ENCODE measurements at regions not wholly inside any gene's neighbourhood (a gene's known extent, or its start where the extent isn't known, plus 50 kb on each side); places are given as distances from the start of the nearest gene placed in this dataset.

DNA sequence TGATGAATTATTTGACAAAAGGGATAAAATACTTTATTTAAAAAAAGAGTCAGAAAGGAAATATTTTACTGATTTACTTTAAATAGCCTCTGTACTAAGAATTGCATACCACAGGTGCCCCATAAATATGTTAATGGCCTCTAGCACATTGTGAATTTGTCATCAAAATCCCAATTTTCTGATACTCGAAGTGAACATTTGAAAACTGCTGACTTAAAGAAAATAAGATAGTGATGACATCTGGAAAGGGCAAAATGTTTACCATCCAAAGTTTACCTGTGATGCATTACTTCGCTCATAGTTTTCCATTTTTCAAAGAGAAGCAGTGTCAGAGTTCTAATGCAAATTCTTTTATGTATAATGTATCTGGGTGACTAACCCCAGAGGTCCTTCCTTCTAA, 455.4 kb downstream of the KLF5 start:
- TF ChIP-seq EGR1 (IDR thresholded peaks at IDR 0.05; ENCODE audit: low read depth) = no peak
- TF ChIP-seq POLR2A (IDR thresholded peaks at IDR 0.05; ENCODE audit: borderline replicate concordance, extremely low read depth, insufficient read depth, insufficient read length) = no peak
- TF ChIP-seq, protein P1, sequence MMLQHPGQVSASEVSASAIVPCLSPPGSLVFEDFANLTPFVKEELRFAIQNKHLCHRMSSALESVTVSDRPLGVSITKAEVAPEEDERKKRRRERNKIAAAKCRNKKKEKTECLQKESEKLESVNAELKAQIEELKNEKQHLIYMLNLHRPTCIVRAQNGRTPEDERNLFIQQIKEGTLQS (IDR thresholded peaks at IDR 0.05) = no peak
- TF ChIP-seq, protein P2, sequence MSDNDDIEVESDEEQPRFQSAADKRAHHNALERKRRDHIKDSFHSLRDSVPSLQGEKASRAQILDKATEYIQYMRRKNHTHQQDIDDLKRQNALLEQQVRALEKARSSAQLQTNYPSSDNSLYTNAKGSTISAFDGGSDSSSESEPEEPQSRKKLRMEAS (IDR thresholded peaks at IDR 0.05) = no peak
- TF ChIP-seq, protein P3, sequence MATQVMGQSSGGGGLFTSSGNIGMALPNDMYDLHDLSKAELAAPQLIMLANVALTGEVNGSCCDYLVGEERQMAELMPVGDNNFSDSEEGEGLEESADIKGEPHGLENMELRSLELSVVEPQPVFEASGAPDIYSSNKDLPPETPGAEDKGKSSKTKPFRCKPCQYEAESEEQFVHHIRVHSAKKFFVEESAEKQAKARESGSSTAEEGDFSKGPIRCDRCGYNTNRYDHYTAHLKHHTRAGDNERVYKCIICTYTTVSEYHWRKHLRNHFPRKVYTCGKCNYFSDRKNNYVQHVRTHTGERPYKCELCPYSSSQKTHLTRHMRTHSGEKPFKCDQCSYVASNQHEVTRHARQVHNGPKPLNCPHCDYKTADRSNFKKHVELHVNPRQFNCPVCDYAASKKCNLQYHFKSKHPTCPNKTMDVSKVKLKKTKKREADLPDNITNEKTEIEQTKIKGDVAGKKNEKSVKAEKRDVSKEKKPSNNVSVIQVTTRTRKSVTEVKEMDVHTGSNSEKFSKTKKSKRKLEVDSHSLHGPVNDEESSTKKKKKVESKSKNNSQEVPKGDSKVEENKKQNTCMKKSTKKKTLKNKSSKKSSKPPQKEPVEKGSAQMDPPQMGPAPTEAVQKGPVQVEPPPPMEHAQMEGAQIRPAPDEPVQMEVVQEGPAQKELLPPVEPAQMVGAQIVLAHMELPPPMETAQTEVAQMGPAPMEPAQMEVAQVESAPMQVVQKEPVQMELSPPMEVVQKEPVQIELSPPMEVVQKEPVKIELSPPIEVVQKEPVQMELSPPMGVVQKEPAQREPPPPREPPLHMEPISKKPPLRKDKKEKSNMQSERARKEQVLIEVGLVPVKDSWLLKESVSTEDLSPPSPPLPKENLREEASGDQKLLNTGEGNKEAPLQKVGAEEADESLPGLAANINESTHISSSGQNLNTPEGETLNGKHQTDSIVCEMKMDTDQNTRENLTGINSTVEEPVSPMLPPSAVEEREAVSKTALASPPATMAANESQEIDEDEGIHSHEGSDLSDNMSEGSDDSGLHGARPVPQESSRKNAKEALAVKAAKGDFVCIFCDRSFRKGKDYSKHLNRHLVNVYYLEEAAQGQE (IDR thresholded peaks at IDR 0.05; ENCODE audit: low read depth) = no peak
- TF ChIP-seq, protein P4, sequence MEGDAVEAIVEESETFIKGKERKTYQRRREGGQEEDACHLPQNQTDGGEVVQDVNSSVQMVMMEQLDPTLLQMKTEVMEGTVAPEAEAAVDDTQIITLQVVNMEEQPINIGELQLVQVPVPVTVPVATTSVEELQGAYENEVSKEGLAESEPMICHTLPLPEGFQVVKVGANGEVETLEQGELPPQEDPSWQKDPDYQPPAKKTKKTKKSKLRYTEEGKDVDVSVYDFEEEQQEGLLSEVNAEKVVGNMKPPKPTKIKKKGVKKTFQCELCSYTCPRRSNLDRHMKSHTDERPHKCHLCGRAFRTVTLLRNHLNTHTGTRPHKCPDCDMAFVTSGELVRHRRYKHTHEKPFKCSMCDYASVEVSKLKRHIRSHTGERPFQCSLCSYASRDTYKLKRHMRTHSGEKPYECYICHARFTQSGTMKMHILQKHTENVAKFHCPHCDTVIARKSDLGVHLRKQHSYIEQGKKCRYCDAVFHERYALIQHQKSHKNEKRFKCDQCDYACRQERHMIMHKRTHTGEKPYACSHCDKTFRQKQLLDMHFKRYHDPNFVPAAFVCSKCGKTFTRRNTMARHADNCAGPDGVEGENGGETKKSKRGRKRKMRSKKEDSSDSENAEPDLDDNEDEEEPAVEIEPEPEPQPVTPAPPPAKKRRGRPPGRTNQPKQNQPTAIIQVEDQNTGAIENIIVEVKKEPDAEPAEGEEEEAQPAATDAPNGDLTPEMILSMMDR (IDR thresholded peaks at IDR 0.05 in 2 of 3, conservative IDR thresholded peaks at IDR 0.05 in 1 of 3; ENCODE audit: borderline replicate concordance in 1 of 3, insufficient read depth in 1 of 3, low read depth in 2 of 3, low read length in 2 of 3) = no peak
- TF ChIP-seq POLR2AphosphoS5 (IDR thresholded peaks at IDR 0.05; ENCODE audit: low read depth, low read length) = no peak
- TF ChIP-seq EZH2 (IDR thresholded peaks at IDR 0.05) = no peak
- no peak for TF ChIP-seq EZH2phosphoT487 (IDR thresholded peaks at IDR 0.05; ENCODE audit: borderline replicate concordance)
- no peak for TF ChIP-seq JUND (IDR thresholded peaks at IDR 0.05)
- TF ChIP-seq CEBPB (IDR thresholded peaks at IDR 0.05; ENCODE audit: low read depth) = no peak

All from HCT116 (cell line).